HG02885 (cell line): ENCODE measurements at regions not wholly inside any gene's neighbourhood (a gene's known extent, or its start where the extent isn't known, plus 50 kb on each side); places are given as distances from the start of the nearest gene placed in this dataset.
"Not testable (repeated sequence)": the region's sequence is repeated elsewhere in the genome, so short reads cannot be mapped to it uniquely, and the experiment has no call there.

Experiments used
- ATAC-seq: cut with Tn5 transposase; IDR thresholded peaks from one replicate; pipeline ENCODE4 v1.9.1; 2021; ENCODE audit warnings: mild to moderate bottlenecking; ENCODE audit not compliant: unreplicated experiment, poor library complexity

GRCh38 chr15:31177951-31178350 is 76.4 kb upstream of the TRPM1 start:
- ATAC-seq: no peak

DNA sequence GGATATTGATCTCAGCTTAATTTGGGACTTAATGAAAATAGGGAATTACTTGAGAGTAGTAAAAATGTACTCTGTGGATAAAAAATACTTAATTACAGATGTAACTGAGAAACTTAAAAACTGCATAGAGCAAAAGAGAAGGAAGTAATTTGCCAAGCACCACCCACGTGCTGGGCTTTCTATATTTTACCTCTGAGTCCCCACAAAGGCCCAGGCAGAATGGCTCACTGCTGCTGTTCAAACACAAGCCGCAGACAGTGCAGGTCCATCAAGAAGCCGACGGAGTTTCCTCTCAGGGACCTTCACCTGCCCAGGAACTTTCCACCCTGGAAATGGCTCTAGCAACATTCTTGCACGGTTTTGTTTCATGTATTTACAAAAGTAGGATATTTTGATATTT is 77.2 kb upstream of the TRPM1 start:
- ATAC-seq: no peak

DNA sequence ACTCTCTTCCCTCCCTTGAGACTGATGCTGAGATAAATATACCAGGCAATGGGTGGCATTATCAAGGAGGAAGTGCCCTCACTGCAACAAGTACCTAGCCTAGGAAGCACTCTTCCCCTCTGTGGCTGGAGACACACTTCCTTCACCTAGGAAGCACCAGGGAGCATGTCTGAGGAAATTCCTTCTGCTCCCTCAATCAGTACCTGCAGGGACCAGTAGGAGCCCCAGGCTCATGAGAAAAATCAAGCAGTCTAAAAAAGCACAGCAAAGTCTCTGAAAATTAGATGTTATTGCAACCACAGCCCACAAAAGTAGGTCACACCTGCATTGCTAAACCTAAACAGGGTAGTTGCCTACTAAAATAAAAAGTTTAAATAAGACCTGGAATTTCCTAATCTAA is 78.2 kb upstream of the TRPM1 start:
- no peak for ATAC-seq

GRCh38 chr15:31193291-31193690 is 91.8 kb upstream of the TRPM1 start:
- ATAC-seq: no peak

DNA sequence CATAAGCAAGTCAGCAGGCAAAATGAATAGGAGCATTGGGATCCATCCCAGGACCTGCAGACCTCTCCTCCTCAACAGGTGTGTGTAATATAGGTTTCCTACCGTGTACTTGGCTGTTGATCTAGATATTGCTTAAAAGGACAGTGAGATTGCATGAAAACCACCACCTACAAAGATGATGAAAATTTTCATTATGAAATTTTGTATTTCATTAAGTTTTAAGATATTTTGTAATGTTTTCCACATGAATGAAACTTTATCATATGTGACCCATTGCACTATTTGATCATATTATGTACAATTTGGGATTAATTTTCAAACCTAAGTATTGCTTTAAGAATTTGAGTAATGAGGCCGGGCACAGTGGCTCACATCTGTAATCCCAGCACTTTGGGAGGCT is 94.3 kb upstream of the TRPM1 start:
- no peak for ATAC-seq

- no peak for ATAC-seq
Observed at GRCh38 chr15:31197497-31198414, 96.2 kb upstream of the TRPM1 start.

GRCh38 chr15:31200735-31201151 is 99.2 kb upstream of the TRPM1 start:
- no peak for ATAC-seq

DNA sequence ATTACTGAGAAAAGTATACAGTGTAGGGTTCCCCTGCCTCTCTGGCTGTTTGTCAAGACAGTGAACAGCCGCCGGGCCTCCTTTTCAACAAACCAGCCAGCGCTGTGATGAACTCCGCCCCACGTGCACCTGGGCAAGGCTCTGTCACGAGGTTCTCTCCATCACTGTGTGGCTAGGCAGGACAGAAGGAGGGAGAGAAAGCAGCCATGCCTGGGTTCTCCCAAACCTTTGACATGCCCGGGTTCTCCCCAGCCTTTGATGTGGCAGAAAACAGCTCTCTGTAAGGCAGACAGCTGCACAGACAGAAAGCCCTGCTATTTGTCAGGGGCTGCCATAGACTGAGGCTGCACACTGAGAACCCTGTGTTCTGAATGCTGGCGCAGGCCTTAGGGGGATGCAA is 101.4 kb upstream of the TRPM1 start:
- ATAC-seq: no peak

DNA sequence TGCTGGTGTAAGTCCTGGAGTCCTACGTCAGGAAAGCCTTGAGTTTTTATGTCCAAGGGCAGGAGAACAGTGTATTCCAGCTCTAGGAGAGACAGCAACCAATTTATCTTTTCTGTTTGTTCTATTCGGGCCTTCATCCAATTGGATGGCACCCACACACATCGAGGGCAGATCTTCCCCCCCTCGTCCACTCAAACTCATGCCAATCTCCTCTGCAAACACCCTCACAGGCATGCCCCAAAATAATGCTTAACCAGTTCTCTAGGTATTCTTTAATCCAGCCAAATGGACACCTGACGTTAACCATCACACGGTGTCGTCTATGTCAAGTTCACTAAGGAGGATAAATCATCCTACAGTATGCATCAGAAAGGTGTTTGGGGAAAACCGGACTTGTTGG is 102.5 kb upstream of the TRPM1 start:
- ATAC-seq: no peak

DNA sequence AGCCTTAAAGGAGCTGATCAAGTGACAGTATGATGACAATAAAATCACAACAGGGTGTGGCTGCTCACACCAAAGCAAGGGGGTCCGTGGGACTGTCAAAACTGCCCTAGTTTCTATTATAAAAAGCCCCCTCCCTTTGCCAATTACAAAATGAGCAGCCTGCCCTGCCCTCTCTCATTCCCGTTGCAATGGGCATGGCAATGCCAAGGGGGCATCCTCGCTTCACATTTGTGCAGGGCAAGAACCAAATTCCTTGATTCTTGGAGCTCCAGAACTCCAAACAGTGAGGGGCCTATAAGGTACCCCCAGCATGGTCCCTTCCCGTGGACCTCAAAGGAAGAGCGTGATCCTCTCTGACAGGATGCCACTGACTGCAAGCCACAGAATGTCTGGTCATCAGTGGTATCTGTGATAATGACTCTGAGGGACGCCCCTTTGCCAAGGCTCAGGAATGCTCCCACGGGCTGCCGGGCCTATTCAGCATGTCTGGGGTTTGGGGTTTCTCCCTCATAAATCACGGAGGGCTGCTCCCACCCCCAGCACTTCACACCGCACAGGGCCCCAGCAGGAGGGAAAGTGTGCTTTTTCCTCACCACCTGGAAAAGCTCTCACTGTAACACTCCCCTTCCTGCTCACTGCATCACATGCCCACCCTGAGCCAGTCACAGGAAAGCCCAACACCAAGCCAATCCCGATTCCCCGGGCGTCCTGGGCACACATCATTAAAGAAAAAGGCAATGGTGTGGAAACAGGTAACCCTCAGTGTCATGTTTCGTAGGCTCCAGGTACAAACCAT is 105.1 kb upstream of the TRPM1 start:
- ATAC-seq: no peak

DNA sequence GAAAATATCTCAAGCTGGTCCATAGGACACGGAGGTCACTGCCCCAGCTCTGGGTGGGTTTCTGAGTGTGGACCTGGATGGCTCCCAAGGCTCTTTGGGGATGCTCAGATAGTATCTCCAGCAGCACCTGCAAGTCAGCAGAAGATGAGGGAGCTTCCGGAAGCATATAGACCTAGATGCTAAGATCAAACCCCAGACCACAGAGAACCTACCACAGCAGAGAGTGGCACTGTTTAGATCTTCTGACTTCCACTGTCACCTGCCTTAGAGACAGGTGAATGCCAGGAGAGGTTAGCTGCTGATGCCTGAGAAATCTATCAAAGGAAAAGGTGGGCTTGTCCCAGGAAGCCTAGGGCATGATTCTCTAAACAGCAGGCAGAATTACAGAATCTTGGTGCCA is 105.7 kb upstream of the TRPM1 start:
- ATAC-seq: no peak

- not testable (repeated sequence) for ATAC-seq
Observed at GRCh38 chr15:31207861-31208260, 106.3 kb upstream of the TRPM1 start.

GRCh38 chr15:31208817-31209216 is 107.3 kb upstream of the TRPM1 start:
- no peak for ATAC-seq

DNA sequence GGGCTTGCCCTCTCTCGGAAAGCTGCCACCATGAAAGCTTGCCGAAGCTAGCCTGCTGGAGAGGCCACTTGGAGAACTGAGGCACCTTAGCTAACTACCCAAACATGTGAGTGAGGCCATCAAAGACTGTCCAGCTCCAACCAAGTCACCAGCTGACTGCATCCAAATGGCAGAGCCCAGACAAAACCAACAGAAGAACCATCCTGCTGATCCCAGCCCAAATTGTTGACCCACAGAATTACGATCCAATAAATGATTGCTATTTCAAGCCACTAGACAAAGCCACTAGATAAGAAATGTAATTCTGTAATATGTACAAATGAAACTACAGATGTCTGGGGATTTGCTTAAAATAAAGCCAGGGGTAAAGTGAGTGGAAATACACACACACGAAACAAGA is 109.8 kb upstream of the TRPM1 start:
- no peak for ATAC-seq

GRCh38 chr15:31212326-31213080 is 111.0 kb upstream of the TRPM1 start:
- ATAC-seq: no peak

DNA sequence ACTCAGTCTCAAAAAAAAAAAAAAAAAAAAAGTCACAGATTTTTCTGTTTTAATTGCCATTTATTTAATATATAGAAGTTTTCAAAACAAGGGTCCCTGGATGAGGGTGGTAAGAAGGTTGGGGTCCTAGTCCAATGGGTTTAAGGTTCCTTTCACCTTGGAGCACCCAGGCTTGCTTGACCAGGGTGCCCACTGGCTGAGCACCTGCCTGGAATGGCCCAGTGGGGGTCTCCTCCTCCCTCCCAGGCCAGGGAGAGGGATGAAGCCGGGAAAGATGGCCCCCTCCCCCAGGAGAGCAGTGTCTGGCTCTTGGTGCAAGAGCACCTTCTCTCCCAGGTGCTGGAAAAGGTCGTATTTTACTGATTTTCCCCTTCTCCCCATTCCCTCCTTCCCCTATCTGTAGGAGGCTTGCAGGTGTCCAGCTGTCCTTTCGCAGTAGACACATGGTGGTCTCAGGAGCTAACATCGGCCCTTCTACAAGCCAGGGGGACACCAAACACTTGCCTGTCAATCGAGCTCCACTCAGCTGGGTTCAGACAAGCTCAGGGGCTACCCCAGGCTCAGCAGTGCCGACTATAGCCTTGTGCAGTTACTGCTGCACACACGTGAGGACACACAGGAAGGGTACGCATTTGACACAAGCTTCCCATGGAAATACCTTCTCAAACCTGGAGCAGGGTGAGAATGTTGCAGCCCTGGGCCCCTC is 112.3 kb upstream of the KLF13 start:
- no peak for ATAC-seq

DNA sequence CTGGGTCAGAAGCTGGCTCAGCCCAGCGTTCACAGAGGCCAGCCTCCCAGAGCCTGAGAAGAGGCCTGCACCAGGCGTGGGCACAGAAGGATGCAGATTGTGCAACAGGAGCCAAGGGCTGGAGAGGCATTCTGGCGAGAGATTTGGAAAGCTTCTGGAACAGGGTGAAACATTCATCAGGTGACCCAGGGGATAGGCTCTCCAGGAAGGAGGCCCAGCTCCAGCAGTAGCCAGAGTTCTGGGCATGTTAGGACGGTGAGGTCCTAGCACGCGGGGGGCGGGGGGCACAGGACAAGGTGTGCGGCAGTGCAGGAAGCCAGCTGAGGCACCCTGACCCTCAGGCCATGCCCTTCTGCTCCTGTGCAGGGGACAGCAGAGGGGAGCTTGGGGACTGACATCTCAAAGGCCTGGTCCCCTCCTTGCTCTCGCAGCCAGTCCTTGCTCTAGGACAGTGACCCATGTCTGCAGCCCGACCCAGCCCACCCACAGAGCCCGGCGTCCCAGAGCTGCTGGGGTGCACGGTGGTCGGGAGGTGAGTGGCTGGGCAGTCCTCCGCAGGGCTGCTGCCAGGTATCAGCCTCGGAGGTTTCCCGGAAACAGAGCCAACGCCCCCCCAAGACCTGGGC is 111.7 kb upstream of the KLF13 start:
- ATAC-seq: no peak

DNA sequence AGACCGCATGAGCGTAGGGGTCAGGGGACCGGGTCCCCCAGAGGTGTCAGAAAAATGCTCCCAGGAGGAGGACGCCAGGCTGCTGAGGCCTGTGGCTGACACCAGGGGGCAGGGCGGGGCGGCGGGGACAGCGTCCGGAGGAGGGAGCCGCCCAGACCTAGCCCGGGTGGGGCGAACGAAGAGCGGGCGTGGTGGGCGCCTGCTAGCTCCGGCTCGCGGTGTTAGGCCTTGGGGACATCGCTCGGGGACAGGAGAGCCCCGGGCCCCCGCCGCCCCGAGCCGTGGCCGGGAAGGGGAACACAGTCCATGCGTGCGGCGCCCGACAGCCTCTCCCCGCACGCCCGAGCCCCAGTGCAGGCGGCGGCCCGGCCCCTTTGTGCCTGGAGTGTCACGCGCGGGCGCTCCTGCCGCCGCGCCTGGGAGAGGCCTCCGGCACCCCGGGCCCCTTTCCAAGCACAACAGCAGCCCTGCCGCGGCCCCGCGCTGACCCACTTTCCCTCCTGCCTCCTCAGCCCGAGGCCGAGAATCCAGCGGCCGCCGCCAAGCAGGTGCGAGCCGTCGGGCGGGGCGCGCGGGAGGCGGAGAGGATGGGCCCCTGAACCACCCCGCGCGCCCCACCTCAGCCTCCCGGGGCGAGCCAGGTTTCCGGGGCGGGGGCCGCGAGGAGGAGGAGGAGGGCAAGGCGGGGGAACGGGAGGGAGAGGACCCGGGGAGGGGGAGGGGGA is 111.0 kb upstream of the KLF13 start:
- peak; percentile 84 for ATAC-seq
